ENCODE measurements at regions not wholly inside any gene's neighbourhood (a gene's known extent, or its start where the extent isn't known, plus 50 kb on each side); places are given as distances from the start of the nearest gene placed in this dataset.

DNA sequence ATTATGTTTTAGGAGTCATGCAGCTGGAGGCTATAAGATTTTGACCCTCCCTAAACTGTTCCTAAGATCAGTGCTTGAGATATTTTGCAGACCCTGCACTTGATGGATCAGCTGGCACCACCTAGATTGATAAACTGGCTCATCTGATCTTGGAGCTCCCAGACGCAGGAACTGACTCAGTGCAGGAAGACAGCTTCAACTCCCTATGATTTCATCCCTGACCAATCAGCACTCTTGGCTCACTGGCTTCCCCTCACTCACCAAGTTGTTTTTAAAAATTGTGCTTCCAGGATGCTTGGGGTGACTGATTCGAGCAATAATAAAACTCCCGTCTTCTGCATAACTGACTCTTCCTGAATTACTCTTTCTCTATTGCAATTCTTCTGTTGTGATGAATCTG is 637.5 kb upstream of the FAT3 start:
- ChIA-PET POLR2A (no interaction called here), CTCF (interaction anchor here (1.1 kb wide), 1 partner anchor 73 kb away, joined by 3 read pairs; no protein-coding TSS in a partner anchor)
- DNase-seq = no peak
- H3K9me3 ChIP-seq = no peaks in the 10 kb centered on the region
- no peak overlapping the region for H3K4me3 ChIP-seq (ENCODE audit: low read depth in 2 of 2, low read length in 1 of 2)
- WGBS (ENCODE audit: low lambda C conversion rate) = 15% methylated on average over 3 of the region's 3 CpGs
- H3F3A ChIP-seq (replicated peaks; ENCODE audit: insufficient read depth) = no peaks in the 10 kb centered on the region
- no peaks in the 10 kb centered on the region for H3K4me1 ChIP-seq (ENCODE audit: control insufficient read depth in 1 of 2, insufficient read depth in 2 of 2, low read depth in 1 of 2, low read length in 1 of 2)
- H3K9me2 ChIP-seq = no peaks in the 10 kb centered on the region
- no peak overlapping the region for H3K27ac ChIP-seq (ENCODE audit: low read depth in 2 of 2, low read length in 1 of 2)
- TF ChIP-seq SIN3A (IDR thresholded peaks at IDR 0.05; ENCODE audit: borderline replicate concordance, low read depth, low read length) = no peak
- no peak for TF ChIP-seq JUND (IDR thresholded peaks at IDR 0.05)
- TF ChIP-seq, protein P1, sequence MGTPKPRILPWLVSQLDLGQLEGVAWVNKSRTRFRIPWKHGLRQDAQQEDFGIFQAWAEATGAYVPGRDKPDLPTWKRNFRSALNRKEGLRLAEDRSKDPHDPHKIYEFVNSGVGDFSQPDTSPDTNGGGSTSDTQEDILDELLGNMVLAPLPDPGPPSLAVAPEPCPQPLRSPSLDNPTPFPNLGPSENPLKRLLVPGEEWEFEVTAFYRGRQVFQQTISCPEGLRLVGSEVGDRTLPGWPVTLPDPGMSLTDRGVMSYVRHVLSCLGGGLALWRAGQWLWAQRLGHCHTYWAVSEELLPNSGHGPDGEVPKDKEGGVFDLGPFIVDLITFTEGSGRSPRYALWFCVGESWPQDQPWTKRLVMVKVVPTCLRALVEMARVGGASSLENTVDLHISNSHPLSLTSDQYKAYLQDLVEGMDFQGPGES (IDR thresholded peaks at IDR 0.05; ENCODE audit: low read depth, low read length) = no peak
- no peaks in the 10 kb centered on the region for H4K20me1 ChIP-seq (ENCODE audit: insufficient read depth)
- H3K79me2 ChIP-seq (ENCODE audit: insufficient read depth) = no peaks in the 10 kb centered on the region; the same call in 1 of the 2 replicates
- no peaks in the 10 kb centered on the region for H3K36me3 ChIP-seq (replicated peaks in 1 of 2; ENCODE audit: control insufficient read depth in 1 of 2, insufficient read depth in 2 of 2, low read length in 1 of 2)
- H3K9ac ChIP-seq = no peak overlapping the region
- no peaks in the 10 kb centered on the region for H3K27me3 ChIP-seq (ENCODE audit: insufficient read depth)
- H3K4me2 ChIP-seq = peak overlapping the region; percentile 11; the same call in 1 of the 2 replicates
- no peak overlapping the region for H2AFZ ChIP-seq (ENCODE audit: low read depth)

DNA sequence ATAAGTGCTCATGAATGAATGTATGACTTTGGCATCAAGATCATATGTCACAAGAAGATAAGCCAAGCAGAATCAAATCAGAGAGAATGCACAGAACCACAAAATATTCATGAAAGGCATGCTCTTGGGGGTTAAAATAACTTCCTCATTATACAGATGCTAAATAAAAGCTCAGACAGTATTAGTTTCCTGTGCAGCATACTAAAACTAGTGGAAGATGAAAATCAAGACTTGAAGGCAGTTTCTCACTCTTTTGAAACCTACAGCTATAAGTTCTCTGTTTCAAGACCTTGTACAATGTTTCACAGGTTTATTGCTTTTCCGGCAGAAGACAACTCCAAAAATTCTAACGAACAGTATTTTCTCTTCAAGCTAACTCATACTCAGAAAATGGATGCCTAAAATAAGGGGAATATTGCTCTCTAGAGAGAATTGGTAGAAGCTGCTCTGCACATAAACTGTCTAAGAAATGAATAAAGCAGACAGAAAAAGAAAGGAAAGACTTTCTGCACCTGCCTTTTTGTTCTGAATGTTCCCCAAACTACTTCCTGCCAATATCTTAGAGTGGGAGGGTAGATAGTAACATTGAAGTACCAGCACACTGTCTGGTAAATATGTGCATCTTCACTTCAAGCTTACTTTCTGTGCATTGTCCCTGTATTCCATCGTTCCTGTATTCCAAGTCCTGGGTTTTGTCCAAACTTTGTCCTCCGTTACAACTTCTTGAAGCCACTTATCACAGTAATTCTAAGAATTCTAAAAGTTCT is 639.4 kb upstream of the FAT3 start:
- ChIA-PET CTCF (interaction anchor here (1.2 to 1.5 kb wide), 2 partner anchors 11 kb away, joined by 3 read pairs; no protein-coding TSS in a partner anchor), POLR2A (no interaction called here)
- Histone ChIP-seq H3K79me2 (ENCODE audit: insufficient read depth) (no peaks in the 10 kb centered on the region), H4K20me1 (ENCODE audit: insufficient read depth) (no peaks in the 10 kb centered on the region), H3K27me3 (ENCODE audit: insufficient read depth) (no peaks in the 10 kb centered on the region), H3F3A (replicated peaks; ENCODE audit: insufficient read depth) (no peaks in the 10 kb centered on the region), H3K4me1 (ENCODE audit: control insufficient read depth in 1 of 2, insufficient read depth in 2 of 2, low read depth in 1 of 2, low read length in 1 of 2) (no peaks in the 10 kb centered on the region), H3K4me2 (no peak overlapping the region), H2AFZ (ENCODE audit: low read depth) (no peak overlapping the region), H3K4me3 (ENCODE audit: low read depth in 2 of 2, low read length in 1 of 2) (no peak overlapping the region), H3K27ac (ENCODE audit: low read depth in 2 of 2, low read length in 1 of 2) (no peak overlapping the region), H3K9me3 (no peaks in the 10 kb centered on the region), H3K36me3 (replicated peaks in 1 of 2; ENCODE audit: control insufficient read depth in 1 of 2, insufficient read depth in 2 of 2, low read length in 1 of 2) (no peaks in the 10 kb centered on the region), H3K9me2 (no peaks in the 10 kb centered on the region), H3K9ac (no peak overlapping the region)
- TF ChIP-seq, protein P2, sequence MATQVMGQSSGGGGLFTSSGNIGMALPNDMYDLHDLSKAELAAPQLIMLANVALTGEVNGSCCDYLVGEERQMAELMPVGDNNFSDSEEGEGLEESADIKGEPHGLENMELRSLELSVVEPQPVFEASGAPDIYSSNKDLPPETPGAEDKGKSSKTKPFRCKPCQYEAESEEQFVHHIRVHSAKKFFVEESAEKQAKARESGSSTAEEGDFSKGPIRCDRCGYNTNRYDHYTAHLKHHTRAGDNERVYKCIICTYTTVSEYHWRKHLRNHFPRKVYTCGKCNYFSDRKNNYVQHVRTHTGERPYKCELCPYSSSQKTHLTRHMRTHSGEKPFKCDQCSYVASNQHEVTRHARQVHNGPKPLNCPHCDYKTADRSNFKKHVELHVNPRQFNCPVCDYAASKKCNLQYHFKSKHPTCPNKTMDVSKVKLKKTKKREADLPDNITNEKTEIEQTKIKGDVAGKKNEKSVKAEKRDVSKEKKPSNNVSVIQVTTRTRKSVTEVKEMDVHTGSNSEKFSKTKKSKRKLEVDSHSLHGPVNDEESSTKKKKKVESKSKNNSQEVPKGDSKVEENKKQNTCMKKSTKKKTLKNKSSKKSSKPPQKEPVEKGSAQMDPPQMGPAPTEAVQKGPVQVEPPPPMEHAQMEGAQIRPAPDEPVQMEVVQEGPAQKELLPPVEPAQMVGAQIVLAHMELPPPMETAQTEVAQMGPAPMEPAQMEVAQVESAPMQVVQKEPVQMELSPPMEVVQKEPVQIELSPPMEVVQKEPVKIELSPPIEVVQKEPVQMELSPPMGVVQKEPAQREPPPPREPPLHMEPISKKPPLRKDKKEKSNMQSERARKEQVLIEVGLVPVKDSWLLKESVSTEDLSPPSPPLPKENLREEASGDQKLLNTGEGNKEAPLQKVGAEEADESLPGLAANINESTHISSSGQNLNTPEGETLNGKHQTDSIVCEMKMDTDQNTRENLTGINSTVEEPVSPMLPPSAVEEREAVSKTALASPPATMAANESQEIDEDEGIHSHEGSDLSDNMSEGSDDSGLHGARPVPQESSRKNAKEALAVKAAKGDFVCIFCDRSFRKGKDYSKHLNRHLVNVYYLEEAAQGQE (IDR thresholded peaks at IDR 0.05; ENCODE audit: low read depth, low read length) = no peak
- TF ChIP-seq RFX5 (IDR thresholded peaks at IDR 0.05; ENCODE audit: low read length) = no peak
- no peak for TF ChIP-seq TEAD4 (IDR thresholded peaks at IDR 0.05; ENCODE audit: borderline replicate concordance, insufficient read depth)
- no peak for TF ChIP-seq NRF1 (IDR thresholded peaks at IDR 0.05; ENCODE audit: low read depth, low read length)
- no peak for TF ChIP-seq RCOR1 (IDR thresholded peaks at IDR 0.05; ENCODE audit: low read length)
- 57% methylated on average over 4 of the region's 4 CpGs for WGBS (ENCODE audit: low lambda C conversion rate)
- DNase-seq = no peak

Measured in SK-N-SH (cell line).